AG04450 (cell line): ENCODE measurements at regions not wholly inside any gene's neighbourhood (a gene's known extent, or its start where the extent isn't known, plus 50 kb on each side); places are given as distances from the start of the nearest gene placed in this dataset.

ENCODE experiments used
- CTCF ChIA-PET: fragments of 300-600, 350-600 bp; formaldehyde crosslinking; extraction: SDS; loops from one replicate; lab custom pipeline; 2022; ENCODE audit warnings: antibody characterized with exemption, inconsistent platforms; lab: Charles Lee
- POLR2A ChIA-PET: fragments of 350-600 bp; formaldehyde crosslinking; extraction: SDS; loops from one replicate; lab custom pipeline; 2021; ENCODE audit warnings: antibody characterized with exemption, inconsistent platforms; lab: Yijun Ruan, JAX
- DNase-seq: peaks from one replicate; pipeline ENCODE4 v3.0.0-alpha.2; 2011; ENCODE audit warnings: low read depth, low spot score
- H3K27ac ChIP-seq: one replicate; pipeline ENCODE4 v1.5.1; 2012; ENCODE audit warnings: low read depth, low read length, control low read depth
- H3K27me3 ChIP-seq: one replicate; pipeline ENCODE4 v1.6.0; 2012; ENCODE audit warnings: low read length; ENCODE audit not compliant: control insufficient read depth, insufficient read depth
- H3K4me3 ChIP-seq: 2 replicates; pipeline ENCODE4 v1.5.1; 2011; ENCODE audit warnings: mild to moderate bottlenecking, low read depth, low read length, control low read depth
- H3K9me3 ChIP-seq: 2 replicates; pipeline ENCODE4 v1.5.1; 2012; ENCODE audit warnings: low read length; ENCODE audit not compliant: control insufficient read depth, insufficient read depth
- CTCF ChIP-seq: IDR thresholded peaks from 2 replicates; pipeline ENCODE4 v1.5.1; 2011; ENCODE audit warnings: low read depth, low read length, control low read depth, inconsistent platforms

GRCh38 chr1:222023025-222023424 is 281.1 kb upstream of the DUSP10 start:
- no peak overlapping the region for H3K27ac ChIP-seq
- POLR2A ChIA-PET = no interaction called here

GRCh38 chr1:222021129-222021528 is 279.2 kb upstream of the DUSP10 start:
- DNase-seq = no peak
- CTCF ChIA-PET = no interaction called here
- Histone ChIP-seq H3K27me3 (no peaks in the 10 kb centered on the region), H3K27ac (no peak overlapping the region), H3K4me3 (no peak overlapping the region), H3K9me3 (no peaks in the 10 kb centered on the region)
- TF ChIP-seq CTCF = no peak
- POLR2A ChIA-PET = no interaction called here

More at GRCh38 chr1:222023025-222023424, 281.1 kb upstream of the DUSP10 start:
- no peaks in the 10 kb centered on the region for H3K9me3 ChIP-seq
- no peak for TF ChIP-seq CTCF
- CTCF ChIA-PET = no interaction called here
- H3K4me3 ChIP-seq = no peak overlapping the region
- no peak for DNase-seq
- H3K27me3 ChIP-seq = no peaks in the 10 kb centered on the region

GRCh38 chr1:222020553-222020952 is 278.7 kb upstream of the DUSP10 start:
- ChIA-PET POLR2A (no interaction called here), CTCF (no interaction called here)
- H3K27ac ChIP-seq = no peak overlapping the region
- DNase-seq = no peak
- H3K27me3 ChIP-seq = no peaks in the 10 kb centered on the region
- H3K4me3 ChIP-seq = no peak overlapping the region
- no peaks in the 10 kb centered on the region for H3K9me3 ChIP-seq
- TF ChIP-seq CTCF = no peak

GRCh38 chr1:222019029-222019428 is 277.1 kb upstream of the DUSP10 start:
- no peak overlapping the region for H3K27ac ChIP-seq
- no peak for DNase-seq
- no peak for TF ChIP-seq CTCF
- no peak overlapping the region for H3K4me3 ChIP-seq
- POLR2A ChIA-PET = no interaction called here
- no peaks in the 10 kb centered on the region for H3K9me3 ChIP-seq
- no peaks in the 10 kb centered on the region for H3K27me3 ChIP-seq
- CTCF ChIA-PET = no interaction called here

GRCh38 chr1:222018041-222018440 is 276.2 kb upstream of the DUSP10 start:
- TF ChIP-seq CTCF = no peak
- no peak overlapping the region for H3K27ac ChIP-seq
- no peaks in the 10 kb centered on the region for H3K27me3 ChIP-seq
- ChIA-PET POLR2A (no interaction called here), CTCF (no interaction called here)
- H3K4me3 ChIP-seq = no peak overlapping the region
- no peak for DNase-seq
- no peaks in the 10 kb centered on the region for H3K9me3 ChIP-seq
